CD4-positive, alpha-beta T cell treated with Interleukin-15 for 4 hours (primary cell): ENCODE measurements at regions not wholly inside any gene's neighbourhood (a gene's known extent, or its start where the extent isn't known, plus 50 kb on each side); places are given as distances from the start of the nearest gene placed in this dataset.

Experiments used
- DNase-seq: peaks from one replicate; pipeline ENCODE4 v3.0.0-alpha.2; 2020; ENCODE audit warnings: low spot score

DNA sequence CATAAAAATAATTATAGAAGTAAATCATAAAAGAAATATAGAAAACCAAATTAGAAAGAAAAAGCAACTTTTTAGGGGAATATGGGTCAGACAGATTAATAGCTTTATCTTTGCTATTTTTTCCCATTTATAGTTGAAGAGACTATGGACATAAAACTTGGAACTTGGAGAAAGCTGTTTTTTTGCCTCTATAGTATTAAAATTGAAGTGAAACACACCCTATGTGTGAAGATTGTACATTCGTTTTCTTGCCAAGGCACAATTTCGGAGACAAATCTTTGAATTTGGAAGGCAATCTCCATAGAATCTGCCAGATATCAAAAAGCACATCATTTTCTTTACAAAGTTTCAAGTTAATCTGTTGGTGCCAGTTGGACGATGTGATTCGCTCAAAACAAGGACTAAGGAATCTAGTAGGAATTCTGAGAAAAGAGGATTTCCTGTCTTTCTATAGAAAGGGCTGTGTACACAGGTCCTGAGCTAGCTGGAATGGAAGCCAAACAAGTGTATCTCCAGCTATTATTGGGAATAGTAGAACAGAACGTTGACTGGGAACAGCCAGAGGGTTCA, 156.3 kb downstream of the SLC7A11 start:
- DNase-seq: no peak

GRCh38 chr4:138078751-138079520, 163.2 kb downstream of the SLC7A11 start:
- no peak for DNase-seq

DNA sequence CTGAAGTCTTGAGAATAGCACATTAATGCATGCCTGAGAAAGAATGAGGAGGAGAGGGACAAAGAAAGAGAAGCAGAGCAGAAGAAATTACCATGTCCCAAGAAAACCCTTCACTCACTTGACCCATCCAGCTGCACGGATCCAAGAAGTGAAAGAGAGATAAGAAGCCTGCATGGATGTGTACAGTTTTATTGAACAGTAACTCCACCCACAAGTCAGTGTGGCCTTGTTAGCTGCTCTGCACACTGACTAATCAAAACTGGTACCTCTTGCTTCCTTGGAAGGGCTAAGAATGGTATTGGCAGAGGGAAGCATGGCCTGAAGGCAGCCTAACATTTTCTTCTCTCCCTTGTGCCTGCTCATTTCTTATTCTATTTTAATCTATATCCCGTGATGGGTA, 163.9 kb downstream of the SLC7A11 start:
- DNase-seq: no peak

DNA sequence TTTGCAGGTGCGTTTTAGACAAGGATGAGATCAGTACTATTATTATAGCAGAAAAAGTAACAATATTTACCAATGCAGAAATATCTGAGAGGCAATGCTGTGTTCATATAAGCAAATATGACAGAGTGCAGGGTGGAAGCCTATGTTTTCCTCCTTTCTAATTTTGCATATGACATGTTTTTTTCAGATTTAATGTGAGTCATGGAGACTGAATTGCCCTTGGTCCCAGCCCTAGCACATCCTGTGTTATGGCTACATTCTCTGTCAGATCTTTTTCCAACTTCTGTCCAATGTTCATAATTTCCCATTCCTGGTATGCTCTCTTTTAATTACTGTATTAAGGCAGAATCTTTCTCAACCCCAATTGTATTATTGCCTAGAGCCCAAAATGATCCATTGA, 165.6 kb downstream of the SLC7A11 start:
- DNase-seq: no peak

DNA sequence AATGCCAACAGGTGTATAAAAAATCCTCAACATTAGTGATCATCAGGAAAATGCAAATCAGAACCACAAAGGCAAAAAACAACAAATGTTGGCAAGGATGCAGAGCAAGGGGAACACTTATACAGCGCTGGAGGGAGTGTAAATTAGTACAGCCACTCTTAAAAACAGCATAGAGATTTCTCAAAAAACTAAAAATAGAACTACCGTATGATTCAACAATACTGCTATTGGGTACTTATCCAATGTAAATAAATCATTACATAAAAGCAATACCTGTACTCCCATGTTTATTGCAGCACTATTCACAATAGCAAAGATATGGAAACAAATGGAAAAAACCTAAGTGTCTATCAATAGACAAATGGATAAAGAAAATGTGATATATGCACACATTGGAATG, 171.3 kb downstream of the SLC7A11 start:
- no peak for DNase-seq

- DNase-seq: no peak
These were observed 178.6 kb downstream of the SLC7A11 start for GRCh38 chr4:138063581-138063980.

- DNase-seq: no peak
These were observed 179.2 kb downstream of the SLC7A11 start for GRCh38 chr4:138062929-138063328.

- DNase-seq: no peak
These were observed 185.6 kb downstream of the SLC7A11 start for GRCh38 chr4:138056541-138056940.

DNA sequence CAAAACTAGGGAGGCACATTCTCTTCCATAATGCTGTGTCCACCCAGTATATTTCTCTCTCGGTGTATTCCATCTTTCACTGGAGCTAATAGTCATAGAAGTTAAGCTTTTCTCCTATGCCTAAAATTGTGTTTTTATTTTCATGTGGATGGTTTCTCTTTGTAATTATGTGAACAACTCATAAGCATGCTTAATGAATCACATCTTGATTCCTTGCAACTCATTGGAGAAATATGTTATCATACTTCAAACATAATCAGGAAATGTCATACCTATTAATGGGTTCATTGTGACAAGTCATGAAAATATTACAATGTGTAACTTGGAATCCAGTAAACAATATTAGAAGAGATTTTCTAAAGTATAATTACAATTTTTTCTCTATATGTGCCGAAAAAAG, 186.3 kb downstream of the SLC7A11 start:
- DNase-seq: no peak

DNA sequence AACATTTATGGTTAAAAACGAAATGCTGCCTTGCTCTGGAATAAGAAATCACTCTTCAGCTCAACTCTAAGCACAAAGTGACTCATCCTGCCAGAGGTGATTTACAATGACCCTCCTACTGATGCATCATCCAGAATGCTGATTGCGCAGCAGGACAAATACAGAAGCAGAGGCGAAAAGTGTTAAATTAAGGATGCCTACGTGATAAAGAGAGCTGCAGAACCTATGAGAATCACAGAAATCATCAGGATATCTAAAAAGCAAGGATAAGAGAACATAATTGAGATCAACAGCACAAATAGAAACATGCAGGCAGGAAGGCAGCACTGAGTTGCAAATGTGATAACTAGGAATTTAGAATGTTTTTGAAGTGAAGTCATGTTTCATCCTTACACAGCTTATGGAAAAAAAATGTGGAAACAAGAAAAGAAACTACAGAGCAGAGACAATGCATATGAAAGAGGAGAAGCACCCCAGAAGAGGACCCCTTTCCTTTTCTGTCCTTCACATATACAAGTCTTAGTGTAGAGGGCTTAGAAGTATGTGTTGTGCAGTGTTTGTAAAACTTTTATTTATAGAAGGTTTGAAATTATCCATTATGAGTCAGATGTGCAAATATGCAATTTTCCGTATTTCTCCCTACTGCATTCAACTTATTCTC, 188.4 kb downstream of the SLC7A11 start:
- DNase-seq: no peak

- no peak for DNase-seq
These were observed 189.1 kb downstream of the SLC7A11 start for GRCh38 chr4:138052806-138053632.

DNA sequence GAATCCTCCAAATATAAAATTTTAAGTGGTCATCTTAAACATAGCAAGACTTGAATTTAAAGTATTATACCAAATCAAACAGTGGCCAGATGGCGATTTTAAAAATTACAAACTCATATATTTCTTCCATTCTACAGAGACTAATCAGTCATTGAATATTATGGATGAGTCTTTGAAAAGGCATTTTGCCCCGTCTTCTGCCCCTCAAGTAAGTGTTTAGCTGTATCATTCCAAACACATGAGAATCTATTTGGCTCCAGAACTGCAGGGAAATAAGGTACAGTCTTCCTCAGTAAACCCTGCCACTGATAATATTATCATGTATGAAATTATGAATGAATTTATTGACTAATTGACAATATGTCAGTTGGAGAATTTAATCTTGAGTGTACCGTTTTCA, 191.0 kb downstream of the SLC7A11 start:
- no peak for DNase-seq

- DNase-seq: no peak
These were observed 191.5 kb downstream of the SLC7A11 start for GRCh38 chr4:138050601-138051000.

- DNase-seq: no peak
These were observed 192.8 kb downstream of the SLC7A11 start for GRCh38 chr4:138049355-138049754.

DNA sequence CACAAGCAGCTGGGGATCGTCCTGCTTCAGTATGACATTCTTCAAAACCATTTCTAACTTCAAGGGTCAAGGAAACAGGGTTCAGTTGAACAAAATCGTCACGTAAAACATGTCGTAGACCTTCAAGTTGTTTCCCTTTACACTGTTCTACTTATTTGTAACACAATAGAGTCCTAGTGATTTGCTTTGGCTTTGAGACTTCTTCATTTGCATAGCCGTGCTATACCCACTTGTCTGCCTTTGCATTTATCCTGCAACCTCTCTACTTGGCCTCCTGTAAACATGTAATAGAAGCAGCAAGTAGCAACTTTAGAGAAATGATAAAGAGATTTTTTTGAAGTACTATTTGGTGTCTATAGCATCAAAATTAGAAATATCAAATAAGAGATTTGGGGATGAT, 194.9 kb downstream of the SLC7A11 start:
- DNase-seq: no peak

- no peak for DNase-seq
These were observed 197.1 kb downstream of the SLC7A11 start for GRCh38 chr4:138045036-138045435.

DNA sequence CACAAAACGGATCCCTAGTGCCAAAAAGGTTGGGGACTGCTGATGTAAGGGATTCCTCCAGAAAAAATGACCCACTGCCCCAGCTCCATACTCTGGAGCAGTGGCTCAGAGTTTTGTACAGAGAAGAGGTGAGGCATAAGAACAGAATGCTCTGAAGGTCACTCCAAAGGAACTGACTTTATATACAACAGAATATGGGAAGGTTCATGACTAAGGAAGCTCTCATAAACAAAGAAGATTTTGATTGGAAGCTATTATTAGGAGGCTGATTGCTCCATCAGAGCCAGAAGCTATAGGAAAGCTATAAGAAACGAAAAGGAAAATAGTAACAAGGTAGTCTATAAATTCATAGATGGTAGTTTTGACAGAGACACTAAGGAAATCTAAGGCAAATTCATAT, 203.1 kb downstream of the SLC7A11 start:
- DNase-seq: no peak

GRCh38 chr4:138037696-138038095, 204.5 kb downstream of the SLC7A11 start:
- DNase-seq: no peak

GRCh38 chr4:138035781-138036258, 206.3 kb downstream of the SLC7A11 start:
- no peak for DNase-seq

DNA sequence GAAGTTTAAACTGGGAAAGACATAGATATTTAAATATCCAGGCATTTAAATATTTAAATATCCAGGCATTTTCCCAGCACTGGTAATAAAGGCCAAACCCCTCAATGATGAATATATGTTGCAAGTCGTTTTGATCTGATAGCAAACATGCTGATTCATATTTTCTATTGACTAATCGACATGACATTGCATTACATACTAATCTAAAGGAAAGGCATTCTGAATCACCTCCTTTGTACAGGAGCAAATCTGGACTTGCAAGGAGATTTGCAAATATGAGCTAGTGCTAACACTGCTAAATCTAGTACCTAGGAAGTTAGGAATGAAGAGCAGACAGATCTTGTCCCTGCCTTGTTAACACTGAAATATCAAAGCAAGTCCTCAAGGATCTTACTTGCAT, 207.3 kb downstream of the SLC7A11 start:
- DNase-seq: no peak

- DNase-seq: no peak
These were observed 209.9 kb downstream of the SLC7A11 start for GRCh38 chr4:138032222-138032621.

DNA sequence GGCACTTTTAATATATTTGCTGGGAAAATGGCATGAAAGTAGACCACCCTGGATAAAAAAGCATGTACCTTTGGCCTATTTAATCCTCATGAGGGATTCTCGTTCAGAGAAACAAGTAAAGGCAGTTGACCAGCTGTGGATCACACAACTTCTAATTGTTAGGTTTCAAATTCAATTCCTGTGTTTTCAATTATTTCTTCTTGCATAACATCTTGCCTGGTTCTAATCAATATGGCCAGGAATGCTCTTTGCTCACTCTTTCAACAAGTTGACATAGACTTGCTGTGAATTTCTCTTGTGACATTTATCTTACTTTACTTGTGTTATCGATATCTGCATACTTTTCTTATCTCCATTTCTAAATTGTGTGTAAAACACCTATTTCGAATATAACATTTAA, 211.8 kb downstream of the SLC7A11 start:
- no peak for DNase-seq
